H9 (cell line): ENCODE measurements at regions not wholly inside any gene's neighbourhood (a gene's known extent, or its start where the extent isn't known, plus 50 kb on each side); places are given as distances from the start of the nearest gene placed in this dataset.

ENCODE experiments used
- DNase-seq: peaks from one replicate; pipeline ENCODE4 v3.0.0-alpha.2; 2017
- H2AFZ ChIP-seq: one replicate; pipeline ENCODE4 v1.6.1; 2013; ENCODE audit warnings: mild to moderate bottlenecking, low read length, control low read depth, moderate library complexity
- H2AK5ac ChIP-seq: 2 replicates; pipeline ENCODE4 v1.6.1; 2013; ENCODE audit warnings: low read length, control low read depth, mixed read lengths; ENCODE audit not compliant: insufficient read length
- H2BK120ac ChIP-seq: one replicate; pipeline ENCODE4 v1.6.1; 2013; ENCODE audit warnings: low read depth, mild to moderate bottlenecking, low read length, control low read depth, inconsistent platforms; ENCODE audit not compliant: poor library complexity, severe bottlenecking
- H2BK12ac ChIP-seq: 2 replicates; pipeline ENCODE4 v1.6.1; 2013; ENCODE audit warnings: low read length, control low read depth, mixed read lengths, low read depth; ENCODE audit not compliant: insufficient read length
- H2BK15ac ChIP-seq: 2 replicates; pipeline ENCODE4 v1.6.1; 2013; ENCODE audit warnings: low read depth, low read length, control low read depth
- H2BK20ac ChIP-seq: one replicate; pipeline ENCODE4 v1.6.1; 2013; ENCODE audit warnings: low read depth, mild to moderate bottlenecking, low read length, control low read depth, inconsistent platforms; ENCODE audit not compliant: poor library complexity, severe bottlenecking
- H2BK5ac ChIP-seq: 2 replicates; pipeline ENCODE4 v1.6.1; 2013; ENCODE audit warnings: low read length, control low read depth, mixed read lengths; ENCODE audit not compliant: insufficient read length
- H3K14ac ChIP-seq: 2 replicates; pipeline ENCODE4 v1.6.1; 2013; ENCODE audit warnings: low read length, control low read depth; ENCODE audit not compliant: insufficient read depth
- H3K18ac ChIP-seq: 2 replicates; pipeline ENCODE4 v1.6.1; 2013; ENCODE audit warnings: low read depth, mild to moderate bottlenecking, mixed read lengths, low read length, control low read depth; ENCODE audit not compliant: insufficient read length
- H3K23ac ChIP-seq: 2 replicates; pipeline ENCODE4 v1.6.1; 2013; ENCODE audit warnings: low read length, control low read depth, mixed read lengths, low read depth; ENCODE audit not compliant: insufficient read length
- H3K23me2 ChIP-seq: 2 replicates; pipeline ENCODE4 v1.6.1; 2013; ENCODE audit warnings: low read depth, mild to moderate bottlenecking, mixed read lengths, low read length, control low read depth; ENCODE audit not compliant: insufficient read length, poor library complexity, severe bottlenecking
- H3K27ac ChIP-seq: 2 replicates; pipeline ENCODE4 v1.5.1; 2013; ENCODE audit warnings: low read length, control low read depth, mixed read lengths, low read depth; ENCODE audit not compliant: insufficient read length
- H3K27me3 ChIP-seq: 2 replicates; pipeline ENCODE4 v1.6.1; 2013; ENCODE audit warnings: low read length, control low read depth, inconsistent platforms; ENCODE audit not compliant: insufficient read depth
- H3K4ac ChIP-seq: 2 replicates; pipeline ENCODE4 v1.6.1; 2013; ENCODE audit warnings: low read depth, mild to moderate bottlenecking, control low read depth, inconsistent platforms, low read length, moderate library complexity
- H3K4me1 ChIP-seq: 2 replicates; pipeline ENCODE4 v1.6.1; 2013; ENCODE audit warnings: low read length, control low read depth, inconsistent platforms; ENCODE audit not compliant: insufficient read depth
- H3K4me2 ChIP-seq: 2 replicates; pipeline ENCODE4 v1.6.1; 2013; ENCODE audit warnings: low read length, control low read depth, mixed read lengths; ENCODE audit not compliant: insufficient read length, insufficient read depth
- H3K56ac ChIP-seq: 2 replicates; pipeline ENCODE4 v1.6.1; 2013; ENCODE audit warnings: low read depth, mild to moderate bottlenecking, mixed read lengths, low read length, control low read depth; ENCODE audit not compliant: insufficient read length
- H3K79me1 ChIP-seq: 2 replicates; pipeline ENCODE4 v1.6.1; 2013; ENCODE audit warnings: low read depth, mild to moderate bottlenecking, moderate library complexity, low read length, control low read depth, inconsistent platforms; ENCODE audit not compliant: insufficient read depth, poor library complexity, severe bottlenecking
- H3K79me2 ChIP-seq: 2 replicates; pipeline ENCODE4 v1.6.1; 2013; ENCODE audit warnings: low read length, control low read depth, inconsistent platforms; ENCODE audit not compliant: insufficient read depth
- H3K9ac ChIP-seq: 2 replicates; pipeline ENCODE4 v1.6.1; 2013; ENCODE audit warnings: low read length, control low read depth, mixed read lengths; ENCODE audit not compliant: insufficient read length; ENCODE audit errors: extremely low read depth
- H3K9me3 ChIP-seq: one replicate; pipeline ENCODE4 v1.6.1; 2013; ENCODE audit warnings: low read depth, low read length, inconsistent platforms; ENCODE audit not compliant: control insufficient read depth
- H3T11ph ChIP-seq: one replicate; pipeline ENCODE4 v1.6.1; 2013; ENCODE audit warnings: mild to moderate bottlenecking, low read length, control low read depth, inconsistent platforms
- H4K20me1 ChIP-seq: one replicate; pipeline ENCODE4 v1.6.1; 2013; ENCODE audit not compliant: control insufficient read depth, insufficient read length, insufficient read depth
- H4K5ac ChIP-seq: 2 replicates; pipeline ENCODE4 v1.6.1; 2013; ENCODE audit warnings: low read depth, mild to moderate bottlenecking, mixed read lengths, low read length, control low read depth; ENCODE audit not compliant: insufficient read length
- H4K8ac ChIP-seq: replicated peaks from 2 replicates; pipeline ENCODE4 v1.6.1; 2013; ENCODE audit warnings: low read length, control low read depth, mixed read lengths, low read depth; ENCODE audit not compliant: insufficient read length
- H4K91ac ChIP-seq: 2 replicates; pipeline ENCODE4 v1.6.1; 2013; ENCODE audit warnings: low read depth, mild to moderate bottlenecking, moderate library complexity, mixed read lengths, low read length, control low read depth; ENCODE audit not compliant: insufficient read length
- H3K27ac Mint-ChIP-seq, 3 experiments: 2 replicates in 2 of 3; 3 replicates in 1 of 3; pipeline ENCODE4 v1.8.0; 2020 to 2021; ENCODE audit warnings: mixed read lengths in 3 of 3, mild to moderate bottlenecking in 1 of 3, moderate library complexity in 1 of 3
- H3K27me3 Mint-ChIP-seq: 2 replicates; pipeline ENCODE4 v1.8.0; 2021; ENCODE audit warnings: low read depth, mild to moderate bottlenecking, moderate library complexity, mixed read lengths
- H3K36me3 Mint-ChIP-seq, 3 experiments: 2 replicates in 2 of 3; 3 replicates in 1 of 3; pipeline ENCODE4 v1.8.0; 2020 to 2021; ENCODE audit warnings: low read depth in 3 of 3, mixed read lengths in 3 of 3; ENCODE audit not compliant: insufficient read depth in 1 of 3
- H3K4me1 Mint-ChIP-seq, 2 experiments: 2 replicates each; pipeline ENCODE4 v1.8.0; 2020; ENCODE audit warnings: mixed read lengths in 2 of 2
- H3K4me3 Mint-ChIP-seq, 2 experiments: 2 replicates in 1 of 2; 3 replicates in 1 of 2; pipeline ENCODE4 v1.8.0; 2020 to 2021; ENCODE audit warnings: mild to moderate bottlenecking in 2 of 2, mixed read lengths in 2 of 2, moderate library complexity in 1 of 2
- H3K9me3 Mint-ChIP-seq, 2 experiments: 2 replicates in 1 of 2; 3 replicates in 1 of 2; pipeline ENCODE4 v1.8.0; 2020; ENCODE audit warnings: mild to moderate bottlenecking in 2 of 2, mixed read lengths in 2 of 2, moderate library complexity in 1 of 2
- CTCF ChIP-seq: fragments of 200-600 bp; sonication (generic); conservative IDR thresholded peaks from 3 replicates; pipeline ENCODE4 v1.8.0; 2021; ENCODE audit warnings: antibody characterized with exemption, mild to moderate bottlenecking

GRCh38 chr6:76984572-76984971 lies 478.7 kb downstream of the HTR1B start:
- no peak overlapping the region for H2BK120ac ChIP-seq
- H4K91ac ChIP-seq, result no peak overlapping the region
- no peak overlapping the region for H2BK20ac ChIP-seq
- H4K5ac ChIP-seq, result no peak overlapping the region
- no peak overlapping the region for H3K27ac Mint-ChIP-seq
- H3K27ac ChIP-seq, result no peak overlapping the region
- H4K8ac ChIP-seq, result no peak overlapping the region
- no peak overlapping the region for H2BK12ac ChIP-seq
- H3K27me3 Mint-ChIP-seq, result no peaks in the 10 kb centered on the region
- H3K23ac ChIP-seq, result no peak overlapping the region
- H3K4me3 Mint-ChIP-seq, result no peak overlapping the region
- no peak overlapping the region for H3K4ac ChIP-seq
- H3K36me3 Mint-ChIP-seq, result peaks cover 0 to 5% (median 0%) of the 10 kb centered on the region in 3 experiments; a peak in 2 of 7 replicates
- no peak for TF ChIP-seq CTCF
- H3K9me3 ChIP-seq, result peaks cover 6% of the 10 kb centered on the region
- no peak overlapping the region for H3T11ph ChIP-seq
- H3K9ac ChIP-seq, result no peak overlapping the region
- H2AK5ac ChIP-seq, result no peak overlapping the region
- H3K4me2 ChIP-seq, result no peak overlapping the region
- no peak overlapping the region for H2BK5ac ChIP-seq
- H3K56ac ChIP-seq, result no peak overlapping the region
- H2AFZ ChIP-seq, result no peak overlapping the region
- H3K27me3 ChIP-seq, result no peaks in the 10 kb centered on the region
- H3K23me2 ChIP-seq, result no peaks in the 10 kb centered on the region
- H3K79me2 ChIP-seq, result no peaks in the 10 kb centered on the region; the same call in 1 of the 2 replicates
- H3K18ac ChIP-seq, result no peak overlapping the region
- H3K14ac ChIP-seq, result no peak overlapping the region
- H3K4me1 ChIP-seq, result no peaks in the 10 kb centered on the region
- H3K4me1 Mint-ChIP-seq, result no peaks in the 10 kb centered on the region
- no peaks in the 10 kb centered on the region for H4K20me1 ChIP-seq
- H3K9me3 Mint-ChIP-seq, result peaks cover 0 to 4% of the 10 kb centered on the region in 2 experiments; a peak in 2 of 5 replicates
- H3K79me1 ChIP-seq, result no peaks in the 10 kb centered on the region
- no peak overlapping the region for H2BK15ac ChIP-seq
- DNase-seq, result no peak
